GM19395 (cell line): ENCODE measurements at regions not wholly inside any gene's neighbourhood (a gene's known extent, or its start where the extent isn't known, plus 50 kb on each side); places are given as distances from the start of the nearest gene placed in this dataset.

Experiments
- ATAC-seq: cut with Tn5 transposase; IDR thresholded peaks from one replicate; pipeline ENCODE4 v1.9.1; 2021; ENCODE audit warnings: mild to moderate bottlenecking, moderate library complexity; ENCODE audit not compliant: unreplicated experiment

- ATAC-seq = no peak
These were observed 109.2 kb upstream of the SMIM23 start for GRCh38 chr5:171676286-171676944.

- ATAC-seq = no peak
These were observed 107.0 kb upstream of the SMIM23 start for GRCh38 chr5:171678646-171679045.

DNA sequence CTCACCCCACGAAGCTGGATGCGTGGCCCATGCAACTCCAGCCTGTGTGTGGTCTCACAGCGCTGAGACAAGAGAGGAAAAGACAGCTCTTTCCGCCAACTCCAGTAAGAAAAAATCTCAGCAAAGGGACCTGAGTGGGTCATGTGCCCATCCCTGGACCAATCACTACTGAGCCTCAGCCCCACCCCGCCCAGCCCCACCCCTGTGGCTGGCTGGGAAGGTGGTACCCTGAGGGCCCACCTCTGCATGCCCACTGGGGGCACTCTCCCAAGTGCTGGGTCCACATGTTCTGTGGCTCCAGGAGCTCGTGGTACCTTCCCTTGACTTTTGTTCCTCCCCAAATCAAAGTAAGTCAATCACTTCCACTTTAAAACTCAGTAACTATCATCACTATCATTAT, 105.1 kb upstream of the SMIM23 start:
- ATAC-seq = no peak

GRCh38 chr5:171681061-171681460, 104.6 kb upstream of the SMIM23 start:
- no peak for ATAC-seq

GRCh38 chr5:171681677-171682076, 103.9 kb upstream of the SMIM23 start:
- ATAC-seq = no peak

DNA sequence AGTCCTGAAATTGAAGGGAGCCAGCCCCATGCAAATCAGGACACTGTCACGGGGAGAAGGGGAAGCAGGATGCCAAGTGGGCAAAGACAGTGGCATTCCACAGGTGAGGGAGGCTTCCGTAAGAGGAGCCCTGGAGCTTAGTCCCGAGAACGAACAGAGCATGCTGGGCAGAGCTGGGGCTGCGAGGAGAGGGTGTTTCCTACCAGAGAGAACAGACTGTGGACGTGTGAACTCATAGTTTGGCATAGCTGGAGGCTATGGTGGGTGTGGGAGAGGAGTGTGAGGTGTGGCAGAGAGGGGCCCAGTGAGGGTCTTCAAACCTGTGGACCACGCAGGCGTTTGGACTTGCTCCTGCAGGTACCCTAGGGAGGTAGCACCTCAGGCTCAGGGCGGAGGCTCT, 102.8 kb upstream of the SMIM23 start:
- ATAC-seq = no peak

DNA sequence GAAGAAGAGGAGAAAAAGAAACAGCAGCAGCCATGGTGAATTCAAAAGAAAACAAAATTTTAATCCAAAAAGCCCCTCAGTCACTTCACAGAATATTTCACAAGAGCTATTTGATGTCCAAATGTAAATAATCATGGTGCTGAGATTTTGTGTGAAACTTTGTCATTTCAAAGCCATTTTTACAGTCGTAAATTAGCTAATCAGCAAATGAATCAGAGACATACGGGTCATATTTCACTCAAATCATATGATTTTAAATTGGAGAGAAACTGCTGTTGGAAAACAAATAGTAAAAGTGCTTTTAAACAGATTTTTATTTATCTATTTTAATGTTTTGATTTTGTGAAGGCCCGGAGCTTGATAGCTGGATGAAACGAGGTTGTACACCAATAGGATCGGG, 101.4 kb upstream of the SMIM23 start:
- no peak for ATAC-seq

DNA sequence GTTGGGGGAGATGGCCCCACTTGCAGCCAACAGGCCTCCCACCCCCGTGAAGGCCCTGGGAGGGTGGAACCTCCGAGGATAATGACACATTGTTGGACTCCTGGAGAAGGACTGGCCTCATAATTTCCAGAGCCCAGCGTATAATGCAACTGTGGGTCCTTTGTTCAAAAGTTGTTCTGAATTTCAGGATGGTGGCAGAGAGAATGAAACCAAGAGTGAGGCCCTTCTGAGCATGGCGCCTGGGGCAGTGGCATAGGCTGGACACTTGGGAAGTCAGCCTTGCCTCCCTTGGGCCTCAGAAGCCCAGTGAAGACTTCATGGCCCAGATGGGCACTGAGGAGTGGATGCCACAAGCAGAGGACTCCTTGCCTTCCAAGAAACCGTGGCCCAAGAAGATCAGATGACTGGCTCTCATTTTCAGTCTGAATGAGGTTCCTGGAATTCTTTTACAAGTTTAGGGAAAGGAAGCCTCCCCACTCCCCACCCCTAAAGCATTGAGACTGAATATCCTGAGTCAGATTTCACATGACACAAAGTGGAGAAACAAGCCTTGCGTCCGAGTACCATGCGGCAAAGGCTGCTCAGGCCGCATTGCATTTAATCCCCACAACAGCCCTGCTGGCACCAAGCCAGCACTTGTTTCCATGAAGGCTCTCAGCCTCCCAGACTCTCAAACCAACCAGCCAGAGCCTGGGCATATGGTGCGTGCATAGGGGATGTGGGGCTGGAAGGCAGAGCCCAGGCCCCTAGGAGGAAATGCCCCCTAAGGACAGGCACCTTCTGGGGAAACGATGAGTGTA, 96.7 kb upstream of the SMIM23 start:
- ATAC-seq = no peak

GRCh38 chr5:171689853-171690417, 95.7 kb upstream of the SMIM23 start:
- ATAC-seq = no peak

- ATAC-seq = no peak
These were observed 93.5 kb upstream of the SMIM23 start for GRCh38 chr5:171692107-171692506.

DNA sequence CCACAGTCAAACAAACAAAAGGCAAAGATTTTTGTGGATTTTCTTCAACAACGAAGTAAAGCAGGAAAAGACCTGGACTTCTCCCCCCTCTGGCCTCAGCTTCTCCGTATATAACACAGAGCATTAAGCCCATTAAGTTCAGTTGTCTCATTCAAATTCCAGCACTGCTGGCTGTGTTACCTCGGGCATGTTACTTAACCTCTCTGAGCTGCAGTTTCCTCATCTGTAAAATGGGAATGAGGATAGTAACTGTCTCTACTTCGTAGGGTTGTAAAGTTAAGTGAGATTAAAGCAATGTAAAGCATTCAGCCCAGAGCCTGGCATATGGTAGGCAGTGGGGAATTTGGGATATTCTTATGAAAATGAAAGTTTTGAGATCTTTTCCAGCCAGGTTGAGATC, 92.7 kb upstream of the SMIM23 start:
- ATAC-seq = no peak

DNA sequence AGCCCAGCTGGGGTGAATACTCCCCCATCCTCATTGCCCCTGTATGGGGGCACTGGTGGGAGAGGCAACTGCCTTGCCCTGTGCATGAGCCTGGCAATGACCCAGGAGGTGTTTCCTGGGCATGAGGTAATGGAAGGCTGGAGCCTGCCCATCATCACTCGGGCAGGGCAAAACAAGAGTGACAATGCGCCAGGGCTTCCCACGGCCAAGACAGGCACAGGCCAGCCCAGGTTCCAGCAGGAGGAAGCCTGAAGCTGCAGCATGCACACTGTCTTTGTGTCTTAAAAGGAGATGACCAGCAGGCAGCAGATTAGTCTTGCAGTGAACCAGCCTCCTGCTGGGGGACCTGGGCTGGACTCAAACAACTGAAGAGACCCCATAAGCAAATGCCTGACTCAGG, 92.2 kb upstream of the SMIM23 start:
- no peak for ATAC-seq

GRCh38 chr5:171695804-171696203, 89.8 kb upstream of the SMIM23 start:
- ATAC-seq = no peak

DNA sequence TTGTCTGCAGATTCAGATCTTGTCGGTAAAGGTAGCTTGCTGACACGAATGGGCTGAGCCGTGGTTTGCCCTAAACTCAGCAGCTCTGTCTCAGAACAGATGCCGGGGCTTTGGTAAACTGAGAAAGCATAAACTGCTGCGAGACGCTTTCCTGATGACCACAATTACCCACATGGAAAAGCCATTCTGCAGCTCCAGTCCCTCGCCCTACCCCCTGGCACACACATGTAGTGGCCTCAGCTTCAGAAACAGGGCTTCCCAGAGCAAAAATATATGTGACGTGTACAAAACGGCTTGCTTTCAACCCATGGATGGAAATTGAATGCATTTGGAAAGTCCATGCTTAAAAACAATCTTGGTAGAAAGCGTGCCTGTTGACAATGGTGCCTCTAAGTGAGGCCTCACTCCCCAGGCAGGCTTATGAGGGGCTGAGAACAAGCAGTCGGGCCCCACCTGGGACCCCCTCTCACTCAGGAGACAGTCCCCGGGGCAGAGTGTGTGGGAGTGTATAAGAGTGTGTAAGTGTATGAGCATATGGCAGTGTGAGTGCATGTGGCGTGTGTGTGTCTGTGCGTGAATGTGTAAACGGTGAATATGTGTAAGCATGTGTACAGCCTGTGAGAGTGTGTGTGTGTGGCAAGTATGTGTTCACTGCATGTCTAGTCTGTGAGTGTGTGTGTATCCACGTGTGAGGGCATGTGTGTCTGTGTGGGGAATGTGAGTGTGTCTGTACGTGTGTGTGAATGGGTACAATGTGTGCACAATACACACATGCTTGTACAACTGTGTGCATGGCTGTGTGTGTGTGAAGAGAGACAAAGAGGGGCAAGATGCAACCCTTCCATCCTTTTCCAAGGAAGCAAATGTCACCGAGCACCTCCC, 88.2 kb upstream of the SMIM23 start:
- ATAC-seq = no peak

- ATAC-seq = no peak
These were observed 85.2 kb upstream of the SMIM23 start for GRCh38 chr5:171700318-171700912.

DNA sequence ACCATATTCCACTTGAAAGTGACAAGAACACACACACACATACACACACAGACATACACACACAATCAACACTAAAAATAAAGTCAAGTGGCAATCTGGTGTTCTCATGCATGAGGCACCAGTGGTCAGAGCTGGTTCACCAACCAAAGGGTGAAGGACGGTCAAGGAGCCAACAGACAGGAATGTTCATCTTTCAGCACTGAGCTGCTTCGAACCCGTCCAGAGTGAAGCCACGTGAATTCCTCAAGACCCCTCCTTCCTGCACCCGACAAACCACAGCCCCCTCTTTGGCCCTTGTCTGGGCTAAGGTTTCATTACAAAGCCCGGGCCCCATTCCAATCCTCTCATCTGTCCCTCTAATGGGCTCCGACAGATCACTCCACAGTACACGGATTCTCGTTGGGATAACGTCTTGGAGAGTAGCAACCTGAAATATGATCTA, 84.5 kb upstream of the SMIM23 start:
- ATAC-seq = no peak

DNA sequence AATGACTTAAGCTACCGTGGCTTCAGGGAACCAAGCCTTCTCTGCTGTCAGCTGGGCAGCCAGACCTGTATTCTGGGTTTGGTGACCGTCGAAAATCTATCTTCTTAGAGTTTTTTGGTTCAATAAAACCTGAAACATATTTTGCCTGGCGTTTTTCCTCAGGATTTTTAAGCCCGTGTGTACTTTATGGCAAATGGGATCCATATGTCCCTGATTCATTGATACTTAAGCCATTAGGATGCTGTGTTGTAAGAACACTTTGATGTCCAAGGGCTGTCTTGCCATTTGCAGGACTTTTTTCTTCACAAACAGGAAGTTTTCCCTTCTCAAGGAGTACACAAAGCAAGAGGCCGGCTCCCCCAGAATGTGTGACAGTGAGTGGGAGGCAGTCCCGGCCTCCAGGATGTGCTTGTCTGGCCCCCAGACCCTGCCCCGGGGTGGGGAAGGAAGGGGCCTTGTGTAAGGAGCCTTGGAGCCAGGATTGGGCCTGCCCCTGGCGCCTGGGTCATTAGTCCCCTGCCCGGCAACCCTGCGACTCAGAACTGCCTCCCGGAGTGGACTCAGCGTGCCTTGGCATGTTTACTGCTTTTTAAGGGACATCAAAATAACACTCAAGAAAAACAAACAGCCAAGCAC, 83.4 kb upstream of the SMIM23 start:
- no peak for ATAC-seq

GRCh38 chr5:171703146-171703545, 82.5 kb upstream of the SMIM23 start:
- no peak for ATAC-seq

- no peak for ATAC-seq
These were observed 80.6 kb upstream of the SMIM23 start for GRCh38 chr5:171705036-171705435.

GRCh38 chr5:171705830-171706468, 79.7 kb upstream of the SMIM23 start:
- no peak for ATAC-seq
